Stimulated activated CD4-positive, alpha-beta T cell treated with anti-CD3 and anti-CD28 coated beads, TNF-alpha, amount 100 ng/mL, for 4 hours (primary cell): ENCODE measurements at regions not wholly inside any gene's neighbourhood (a gene's known extent, or its start where the extent isn't known, plus 50 kb on each side); places are given as distances from the start of the nearest gene placed in this dataset.

Source experiments
- DNase-seq, 3 experiments: peaks; one replicate each; pipeline ENCODE4 v3.0.0-alpha.2; 2020; ENCODE audit warnings: low read depth in 3 of 3

GRCh38 chr14:38901791-38902190, 201.2 kb downstream of the SEC23A start:
- no peak for DNase-seq

- DNase-seq = no peak
These were observed 202.1 kb downstream of the SEC23A start for GRCh38 chr14:38900887-38901286.

GRCh38 chr14:38887696-38888095, 215.3 kb downstream of the SEC23A start:
- DNase-seq = no peak

GRCh38 chr14:38884109-38884508, 218.9 kb downstream of the SEC23A start:
- no peak for DNase-seq

GRCh38 chr14:38883127-38883526, 219.9 kb downstream of the SEC23A start:
- DNase-seq = no peak

- no peak for DNase-seq
These were observed 220.5 kb downstream of the SEC23A start for GRCh38 chr14:38882533-38882932.

GRCh38 chr14:38880643-38881524, 222.2 kb downstream of the SEC23A start:
- no peak for DNase-seq

- DNase-seq = no peak
These were observed 225.2 kb downstream of the SEC23A start for GRCh38 chr14:38877744-38878388.

GRCh38 chr14:38874721-38875120, 228.3 kb downstream of the SEC23A start:
- no peak for DNase-seq

- no peak for DNase-seq
These were observed 229.0 kb downstream of the SEC23A start for GRCh38 chr14:38873941-38874612.

- no peak for DNase-seq
These were observed 232.7 kb downstream of the SEC23A start for GRCh38 chr14:38870296-38870836.

- no peak for DNase-seq
These were observed 234.4 kb downstream of the SEC23A start for GRCh38 chr14:38868399-38869290.

GRCh38 chr14:38867561-38868150, 235.4 kb downstream of the SEC23A start:
- peak; percentile 2 to 10 (median 5) for DNase-seq

GRCh38 chr14:38866461-38866860, 236.6 kb downstream of the SEC23A start:
- no peak for DNase-seq

GRCh38 chr14:38862366-38862765, 240.7 kb downstream of the SEC23A start:
- no peak for DNase-seq

- no peak for DNase-seq
These were observed 242.5 kb downstream of the SEC23A start for GRCh38 chr14:38860530-38860929.

GRCh38 chr14:38856798-38857197, 246.2 kb downstream of the SEC23A start:
- DNase-seq = no peak

GRCh38 chr14:38855513-38855912, 247.5 kb downstream of the SEC23A start:
- no peak for DNase-seq

- DNase-seq = no peak
These were observed 251.9 kb downstream of the SEC23A start for GRCh38 chr14:38851111-38851510.

GRCh38 chr14:38850664-38851063, 252.4 kb downstream of the SEC23A start:
- DNase-seq = no peak
